NCI-H2227 (cell line): ENCODE measurements at regions not wholly inside any gene's neighbourhood (a gene's known extent, or its start where the extent isn't known, plus 50 kb on each side); places are given as distances from the start of the nearest gene placed in this dataset.

Experiments used
- DNase-seq: peaks from one replicate; lab custom pipeline; 2025; ENCODE audit not compliant: unreplicated experiment; lab: John Stamatoyannopoulos, UW

- no peak for DNase-seq
These were observed 51.9 kb upstream of the PABPC3 start for GRCh38 chr13:25044071-25044470.
